CD4-positive, alpha-beta memory T cell (primary cell): ENCODE measurements at regions not wholly inside any gene's neighbourhood (a gene's known extent, or its start where the extent isn't known, plus 50 kb on each side); places are given as distances from the start of the nearest gene placed in this dataset.

Experiments
- CTCF ChIA-PET: fragments of 350-600 bp; sonication (Branson Sonifier 250); formaldehyde crosslinking; loops from one replicate; lab custom pipeline; 2021; ENCODE audit warnings: inconsistent platforms; ENCODE audit not compliant: partially characterized antibody; lab: Charles Lee
- POLR2A ChIA-PET: fragments of 350-600 bp; sonication (Branson Sonifier 250); formaldehyde crosslinking; loops from one replicate; lab custom pipeline; 2021; ENCODE audit not compliant: partially characterized antibody; lab: Charles Lee
- DNase-seq, 5 donors: peaks; one replicate each; pipeline versions ENCODE4 v3.0.0 to v3.0.0-alpha.2; 2020 to 2022; ENCODE audit warnings: mixed read lengths in 1 of 5
- H3K27ac ChIP-seq: one replicate; pipeline ENCODE4 v1.7.0; 2013; ENCODE audit warnings: low read depth, low read length
- H3K27me3 ChIP-seq: 2 replicates; pipeline ENCODE4 v1.7.0; 2013; ENCODE audit warnings: mild to moderate bottlenecking, low read length, moderate library complexity; ENCODE audit not compliant: insufficient read depth
- H3K36me3 ChIP-seq: 2 replicates; pipeline ENCODE4 v1.7.0; 2013; ENCODE audit warnings: mild to moderate bottlenecking, low read length, moderate library complexity; ENCODE audit not compliant: insufficient read depth
- H3K4me1 ChIP-seq: 2 replicates; pipeline ENCODE4 v1.7.0; 2013; ENCODE audit warnings: mild to moderate bottlenecking, low read length, moderate library complexity; ENCODE audit not compliant: insufficient read depth
- H3K4me3 ChIP-seq, 2 donors: one replicate each; pipeline ENCODE4 v1.7.0; 2013; ENCODE audit warnings: low read length in 2 of 2, mild to moderate bottlenecking in 1 of 2
- H3K9me3 ChIP-seq, 2 donors: one replicate each; pipeline ENCODE4 v1.7.0; 2013; ENCODE audit warnings: low read length in 2 of 2, control low read depth in 1 of 2; ENCODE audit not compliant: control insufficient read depth in 1 of 2
- H3K27ac Mint-ChIP-seq, 7 donors: one replicate each; pipeline ENCODE4 v1.8.0; 2020 to 2021; ENCODE audit warnings: mixed read lengths in 7 of 7, mild to moderate bottlenecking in 6 of 7, inconsistent platforms in 3 of 7, moderate library complexity in 3 of 7
- H3K27me3 Mint-ChIP-seq, 2 donors: one replicate each; pipeline ENCODE4 v1.8.0; 2020 to 2021; ENCODE audit warnings: mixed read lengths in 2 of 2
- H3K36me3 Mint-ChIP-seq, 2 donors: one replicate each; pipeline ENCODE4 v1.8.0; 2020 to 2021; ENCODE audit warnings: mixed read lengths in 2 of 2, inconsistent platforms in 1 of 2, mild to moderate bottlenecking in 1 of 2
- H3K4me1 Mint-ChIP-seq, 4 donors: one replicate each; pipeline ENCODE4 v1.8.0; 2020 to 2021; ENCODE audit warnings: mixed read lengths in 4 of 4, mild to moderate bottlenecking in 1 of 4
- H3K4me3 Mint-ChIP-seq, 8 donors: one replicate each; pipeline ENCODE4 v1.8.0; 2020 to 2021; ENCODE audit warnings: mixed read lengths in 8 of 8, mild to moderate bottlenecking in 7 of 8, moderate library complexity in 6 of 8, inconsistent platforms in 3 of 8
- H3K9me3 Mint-ChIP-seq, 8 donors: one replicate each; pipeline ENCODE4 v1.8.0; 2020 to 2021; ENCODE audit warnings: mixed read lengths in 8 of 8, mild to moderate bottlenecking in 5 of 8, inconsistent platforms in 3 of 8, moderate library complexity in 1 of 8
- intact Hi-C: fragments of 100-400 bp; cut with micrococcal nuclease; formaldehyde crosslinking; loops from one replicate; pipeline ENCODE4 v1.15.1; 2023

DNA sequence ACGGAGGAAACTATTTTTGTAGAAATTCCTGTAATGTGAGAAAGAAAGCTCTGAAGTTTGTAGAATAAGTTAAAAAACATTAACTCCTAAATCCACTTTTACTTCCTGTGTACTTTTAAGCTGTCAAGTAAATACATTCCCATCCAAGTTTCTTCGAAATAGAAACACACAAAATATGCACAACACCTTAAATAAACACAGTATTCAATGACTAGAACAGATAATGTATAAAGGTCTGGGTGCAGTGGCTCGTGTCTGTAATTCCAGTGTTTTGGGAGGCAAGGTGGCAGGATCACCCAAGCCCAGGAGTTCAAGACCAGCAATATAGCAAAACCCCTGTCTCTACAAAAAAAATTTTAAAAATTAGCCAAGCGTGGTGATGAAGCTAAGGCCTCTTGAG, 121.9 kb upstream of the ODAD2 start:
- Mint-ChIP-seq H3K4me3 (no peak overlapping the region), H3K4me1 (peaks cover 0 to 3% (median 0%) of the 10 kb centered on the region in 4 donors), H3K27ac (peak overlapping the region in 1 of 7 donors; percentile 42), H3K9me3 (no peaks in the 10 kb centered on the region), H3K27me3 (no peaks in the 10 kb centered on the region), H3K36me3 (peaks cover 55 to 58% of the 10 kb centered on the region in 2 donors)
- no peak for DNase-seq
- H3K27ac ChIP-seq = no peak overlapping the region
- intact Hi-C loops = no loop called here
- no peaks in the 10 kb centered on the region for H3K4me1 ChIP-seq
- no peaks in the 10 kb centered on the region for H3K9me3 ChIP-seq
- no peak overlapping the region for H3K4me3 ChIP-seq
- POLR2A ChIA-PET = no interaction called here
- CTCF ChIA-PET = no interaction called here
- H3K36me3 ChIP-seq = peaks cover 5% of the 10 kb centered on the region
- H3K27me3 ChIP-seq = no peaks in the 10 kb centered on the region

DNA sequence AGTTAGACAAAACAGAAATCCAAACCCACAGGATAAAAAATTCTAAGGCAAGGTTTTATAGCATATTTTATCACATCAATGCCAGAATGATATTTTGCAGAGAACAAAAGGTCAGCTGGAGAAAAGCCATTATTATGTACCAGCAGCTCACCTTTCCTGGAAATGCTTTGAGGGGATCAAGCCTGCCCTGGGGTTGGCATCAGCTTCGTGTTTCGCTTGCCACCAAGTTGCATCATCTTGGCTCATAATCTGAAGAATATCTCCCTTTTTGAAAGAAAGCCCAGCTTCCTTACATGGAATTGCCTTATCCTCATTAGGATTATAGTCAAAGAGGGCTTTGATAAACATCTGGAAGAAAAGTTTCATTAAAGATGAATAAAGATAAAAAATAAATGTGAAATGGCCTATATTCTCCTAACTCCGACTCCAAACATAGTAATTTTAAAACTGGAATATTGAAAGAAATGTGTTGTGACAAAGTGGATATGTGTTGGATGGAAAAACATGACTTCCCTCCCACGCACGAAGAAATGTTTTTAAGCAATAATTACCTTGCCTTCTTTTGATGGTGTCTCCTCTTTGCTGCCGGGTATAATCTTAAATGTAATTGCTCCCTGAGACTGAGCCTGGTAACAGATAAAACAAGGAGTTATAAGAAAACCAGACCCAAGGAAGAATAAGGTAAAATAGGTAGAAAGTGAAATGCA, 121.3 kb upstream of the ODAD2 start:
- no peaks in the 10 kb centered on the region for H3K9me3 Mint-ChIP-seq
- peaks cover 5% of the 10 kb centered on the region for H3K36me3 ChIP-seq
- intact Hi-C loops = no loop called here

DNA sequence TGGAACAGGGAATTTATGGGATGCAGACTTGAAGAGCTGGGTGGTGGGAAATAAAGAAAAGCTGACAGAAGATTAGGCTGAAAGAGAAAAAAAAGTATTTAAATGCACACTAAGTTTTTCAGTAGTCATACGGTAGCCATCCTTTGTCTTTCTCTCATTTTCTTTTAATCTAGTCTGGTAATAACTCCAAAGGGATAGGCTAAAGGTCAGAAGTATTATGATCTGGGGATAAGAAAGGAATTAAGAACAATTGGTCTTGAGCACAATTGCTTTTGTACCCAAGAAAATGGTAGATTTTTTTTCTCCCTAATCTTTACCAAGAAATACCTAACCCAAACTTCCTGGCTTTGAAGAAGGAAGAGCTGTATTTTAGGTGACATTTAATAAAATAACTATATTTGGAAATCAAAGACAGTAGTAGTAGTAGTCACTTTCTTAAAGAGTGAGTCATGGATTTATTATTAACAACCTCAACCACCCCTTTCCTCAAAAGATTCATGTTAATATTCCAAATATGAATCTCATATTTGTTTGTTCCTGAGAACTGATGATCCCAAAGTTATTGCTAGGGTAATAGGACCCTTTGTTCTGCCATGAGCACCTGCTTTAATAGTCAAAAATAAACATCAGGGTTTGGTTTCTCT, 120.2 kb upstream of the ODAD2 start:
- Mint-ChIP-seq H3K4me3 (no peak overlapping the region), H3K27me3 (no peaks in the 10 kb centered on the region), H3K4me1 (peaks cover 0 to 3% (median 0%) of the 10 kb centered on the region in 4 donors), H3K27ac (no peak overlapping the region), H3K9me3 (peaks cover 0 to under 1% (median 0%) of the 10 kb centered on the region in 8 donors), H3K36me3 (peaks cover 55 to 61% of the 10 kb centered on the region in 2 donors)
- no peaks in the 10 kb centered on the region for H3K4me1 ChIP-seq
- H3K9me3 ChIP-seq = no peaks in the 10 kb centered on the region
- intact Hi-C loops = no loop called here
- ChIA-PET POLR2A (no interaction called here), CTCF (no interaction called here)
- no peaks in the 10 kb centered on the region for H3K27me3 ChIP-seq
- no peak for DNase-seq
- no peak overlapping the region for H3K4me3 ChIP-seq
- H3K36me3 ChIP-seq = peaks cover 5% of the 10 kb centered on the region
- H3K27ac ChIP-seq = no peak overlapping the region

More for the DNA sequence above, 121.3 kb upstream of the ODAD2 start:
- no peak for DNase-seq
- no peak overlapping the region for H3K4me3 ChIP-seq
- ChIA-PET CTCF (no interaction called here), POLR2A (no interaction called here)
- Mint-ChIP-seq H3K27ac (peak overlapping the region in 1 of 7 donors; percentile 28), H3K4me3 (no peak overlapping the region), H3K36me3 (peaks cover 55 to 61% of the 10 kb centered on the region in 2 donors), H3K4me1 (peaks cover 0 to 3% (median 0%) of the 10 kb centered on the region in 4 donors), H3K27me3 (no peaks in the 10 kb centered on the region)
- H3K4me1 ChIP-seq = no peaks in the 10 kb centered on the region
- H3K27ac ChIP-seq = no peak overlapping the region
- H3K9me3 ChIP-seq = no peaks in the 10 kb centered on the region
- H3K27me3 ChIP-seq = no peaks in the 10 kb centered on the region

DNA sequence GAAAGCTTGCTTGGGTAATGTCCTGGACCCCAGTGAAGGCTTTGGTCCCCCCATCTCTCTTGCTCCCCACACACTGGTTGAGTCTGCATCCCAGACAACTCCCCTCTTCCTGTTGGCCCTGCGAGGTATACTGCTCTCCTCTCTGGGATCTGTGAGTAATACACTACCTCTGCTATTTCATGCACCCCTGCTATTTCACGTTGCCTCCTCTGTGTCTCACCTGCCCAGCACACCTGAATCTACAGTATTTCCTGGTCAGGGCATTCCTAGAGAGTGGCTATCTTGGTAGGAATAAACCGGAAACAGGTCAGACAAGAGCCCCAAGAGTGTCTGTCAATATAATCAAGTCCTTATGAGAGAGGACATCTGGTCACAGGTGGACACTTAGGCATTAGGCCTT, 114.3 kb upstream of the ODAD2 start:
- Mint-ChIP-seq H3K27me3 (no peaks in the 10 kb centered on the region), H3K4me3 (no peak overlapping the region), H3K4me1 (no peaks in the 10 kb centered on the region), H3K36me3 (peaks cover 27 to 38% of the 10 kb centered on the region in 2 donors), H3K9me3 (peaks cover 0 to 2% (median 0%) of the 10 kb centered on the region in 8 donors), H3K27ac (peak overlapping the region in 2 of 7 donors; percentile 42 to 44)
- POLR2A ChIA-PET = no interaction called here
- H3K27ac ChIP-seq = no peak overlapping the region
- H3K9me3 ChIP-seq = no peaks in the 10 kb centered on the region
- intact Hi-C loops = no loop called here
- no peaks in the 10 kb centered on the region for H3K27me3 ChIP-seq
- no peak for DNase-seq
- CTCF ChIA-PET = interaction anchor here (0.7 kb wide), 1 partner anchor 10 kb away, joined by 3 read pairs; no protein-coding TSS in a partner anchor
- no peaks in the 10 kb centered on the region for H3K36me3 ChIP-seq
- no peak overlapping the region for H3K4me3 ChIP-seq
- no peaks in the 10 kb centered on the region for H3K4me1 ChIP-seq

DNA sequence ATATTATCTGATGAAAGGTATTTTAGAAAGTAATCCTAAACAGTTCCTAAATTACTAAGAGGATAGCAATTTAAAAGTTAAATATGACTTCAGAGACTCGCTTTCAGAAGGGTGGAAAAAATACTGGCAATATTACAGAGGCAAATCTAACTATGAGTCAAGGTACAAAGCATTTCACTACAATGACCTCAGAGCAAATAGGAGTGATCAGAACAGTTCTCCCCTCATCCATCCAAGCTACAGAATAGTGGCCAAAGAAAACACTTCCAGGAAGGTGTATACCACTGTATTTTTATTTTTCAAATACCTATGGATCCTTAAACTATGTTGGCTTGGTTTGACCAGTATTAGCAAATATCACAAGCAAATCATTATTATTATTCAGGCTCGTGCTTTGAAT, 112.8 kb upstream of the ODAD2 start:
- Histone ChIP-seq H3K27me3 (no peaks in the 10 kb centered on the region), H3K27ac (no peak overlapping the region), H3K9me3 (no peaks in the 10 kb centered on the region), H3K4me3 (no peak overlapping the region), H3K36me3 (no peaks in the 10 kb centered on the region), H3K4me1 (no peaks in the 10 kb centered on the region)
- intact Hi-C loops = no loop called here
- H3K4me1 Mint-ChIP-seq = peaks cover 0 to 4% (median under 1%) of the 10 kb centered on the region in 4 donors
- peaks cover 0 to 2% (median 0%) of the 10 kb centered on the region in 8 donors for H3K9me3 Mint-ChIP-seq
- POLR2A ChIA-PET = no interaction called here
- no peak overlapping the region for H3K27ac Mint-ChIP-seq
- H3K36me3 Mint-ChIP-seq = peaks cover 35 to 38% of the 10 kb centered on the region in 2 donors
- no peak overlapping the region for H3K4me3 Mint-ChIP-seq
- DNase-seq = no peak
- CTCF ChIA-PET = no interaction called here
- no peaks in the 10 kb centered on the region for H3K27me3 Mint-ChIP-seq

DNA sequence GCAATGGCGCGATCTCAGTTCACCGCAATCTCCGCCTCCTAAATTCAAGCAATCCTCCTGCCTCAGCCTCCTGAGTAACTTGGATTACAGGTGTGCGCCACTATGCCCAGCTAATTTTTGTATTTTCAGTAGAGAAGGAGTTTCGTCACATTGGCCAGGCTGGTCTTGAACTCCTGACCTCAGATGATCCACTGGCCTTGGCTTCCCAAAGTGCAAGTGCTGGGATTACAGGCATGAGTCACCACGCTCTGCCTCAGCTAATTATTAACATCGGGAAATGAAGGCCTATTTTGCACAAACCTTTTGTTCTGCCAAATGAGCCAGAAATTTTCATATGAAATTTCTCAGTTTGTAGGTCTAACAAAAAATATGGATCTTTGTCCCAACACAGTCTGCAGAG, 106.7 kb upstream of the ODAD2 start:
- H3K9me3 ChIP-seq = no peaks in the 10 kb centered on the region
- Mint-ChIP-seq H3K4me3 (no peak overlapping the region), H3K4me1 (peaks cover 0 to 8% (median under 1%) of the 10 kb centered on the region in 4 donors), H3K27me3 (no peaks in the 10 kb centered on the region), H3K27ac (peak overlapping the region in 1 of 7 donors; percentile 55), H3K9me3 (peaks cover 0 to 4% (median 0%) of the 10 kb centered on the region in 8 donors), H3K36me3 (peaks cover 22 to 38% of the 10 kb centered on the region in 2 donors)
- POLR2A ChIA-PET = no interaction called here
- CTCF ChIA-PET = no interaction called here
- no peaks in the 10 kb centered on the region for H3K36me3 ChIP-seq
- H3K4me1 ChIP-seq = no peaks in the 10 kb centered on the region
- no peak for DNase-seq
- H3K4me3 ChIP-seq = no peak overlapping the region
- no peak overlapping the region for H3K27ac ChIP-seq
- intact Hi-C loops = no loop called here
- no peaks in the 10 kb centered on the region for H3K27me3 ChIP-seq

DNA sequence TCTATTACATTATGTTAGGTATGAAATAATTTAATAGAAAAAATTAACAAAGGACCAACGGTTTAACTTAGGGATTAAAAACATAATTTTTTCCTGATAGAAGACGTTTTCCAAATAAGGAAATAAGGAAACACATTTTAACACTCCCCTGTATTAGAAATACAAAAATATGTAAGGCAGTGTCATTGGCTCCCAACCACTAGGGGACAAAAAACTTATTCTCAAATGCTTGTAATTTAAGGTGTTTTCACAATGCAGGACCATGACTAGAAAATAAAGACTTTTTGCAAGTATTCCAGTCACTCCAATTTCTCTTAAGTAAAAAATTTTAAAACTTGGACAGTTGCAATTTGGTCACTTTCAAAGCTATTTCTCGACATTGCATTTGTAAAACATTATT, 98.8 kb upstream of the ODAD2 start:
- H3K9me3 ChIP-seq = no peaks in the 10 kb centered on the region
- Mint-ChIP-seq H3K4me1 (no peaks in the 10 kb centered on the region), H3K27ac (no peak overlapping the region), H3K36me3 (peaks cover 0 to 1% of the 10 kb centered on the region in 2 donors), H3K4me3 (no peak overlapping the region), H3K27me3 (no peaks in the 10 kb centered on the region), H3K9me3 (no peaks in the 10 kb centered on the region)
- intact Hi-C loops = no loop called here
- no peaks in the 10 kb centered on the region for H3K27me3 ChIP-seq
- CTCF ChIA-PET = no interaction called here
- H3K27ac ChIP-seq = no peak overlapping the region
- POLR2A ChIA-PET = no interaction called here
- no peak for DNase-seq
- H3K4me1 ChIP-seq = no peaks in the 10 kb centered on the region
- no peaks in the 10 kb centered on the region for H3K36me3 ChIP-seq
- H3K4me3 ChIP-seq = no peak overlapping the region
